CD4-positive, alpha-beta T cell treated with Interleukin-2 at 100 ng/mL for 4 hours (primary cell): ENCODE measurements at regions not wholly inside any gene's neighbourhood (a gene's known extent, or its start where the extent isn't known, plus 50 kb on each side); places are given as distances from the start of the nearest gene placed in this dataset.
"Not testable (repeated sequence)": the region's sequence is repeated elsewhere in the genome, so short reads cannot be mapped to it uniquely, and the experiment has no call there.

ENCODE experiments used
- DNase-seq: peaks from one replicate; pipeline ENCODE4 v3.0.0-alpha.2; 2020; ENCODE audit warnings: low spot score

GRCh38 chr6:47407300-47408281, 70.0 kb upstream of the CD2AP start:
- no peak for DNase-seq

GRCh38 chr6:47413752-47414422, 63.7 kb upstream of the CD2AP start:
- peak; percentile 64 for DNase-seq

- peak; percentile 14 for DNase-seq
These were observed 63.0 kb upstream of the CD2AP start for GRCh38 chr6:47414423-47415167.

GRCh38 chr6:47416396-47417345, 60.9 kb upstream of the CD2AP start:
- DNase-seq: no peak

GRCh38 chr6:47419621-47420020, 58.0 kb upstream of the CD2AP start:
- DNase-seq: no peak

GRCh38 chr6:47420394-47421371, 56.9 kb upstream of the CD2AP start:
- DNase-seq: no peak

GRCh38 chr6:47423079-47423478, 54.5 kb upstream of the CD2AP start:
- no peak for DNase-seq

GRCh38 chr6:47424436-47424836, 53.2 kb upstream of the CD2AP start:
- DNase-seq: no peak

- DNase-seq: not testable (repeated sequence)
These were observed 51.9 kb upstream of the CD2AP start for GRCh38 chr6:47425724-47426123.

GRCh38 chr6:47426524-47427302, 50.9 kb upstream of the CD2AP start:
- DNase-seq: no peak

GRCh38 chr6:47427680-47428079, 49.9 kb upstream of the CD2AP start:
- DNase-seq: no peak
